Karpas-422 (cell line): ENCODE measurements at regions not wholly inside any gene's neighbourhood (a gene's known extent, or its start where the extent isn't known, plus 50 kb on each side); places are given as distances from the start of the nearest gene placed in this dataset.
A peak's percentile ranks its signal among the peaks of the same experiment; 100 is the strongest.
"Not testable (repeated sequence)": the region's sequence is repeated elsewhere in the genome, so short reads cannot be mapped to it uniquely, and the experiment has no call there.

ENCODE experiments used
- DNase-seq: peaks from one replicate; pipeline ENCODE4 v3.0.0-alpha.2; 2015
- H2AFZ ChIP-seq: fragments of 200-600 bp; sonication (generic); 2 replicates; pipeline ENCODE4 v1.6.1; 2014; ENCODE audit warnings: antibody characterized with exemption, low read length, mixed read lengths
- H3K27ac ChIP-seq: fragments of 200-600 bp; sonication (generic); 2 replicates; pipeline ENCODE4 v1.5.1; 2014; ENCODE audit warnings: mild to moderate bottlenecking, low read length, moderate library complexity
- H3K27me3 ChIP-seq: fragments of 200-600 bp; sonication (generic); 2 replicates; pipeline ENCODE4 v1.6.1; 2014; ENCODE audit warnings: low read length, mixed read lengths
- H3K36me3 ChIP-seq: fragments of 200-600 bp; sonication (generic); 2 replicates; pipeline ENCODE4 v1.6.1; 2014; ENCODE audit warnings: low read length, mixed read lengths; ENCODE audit not compliant: insufficient read depth
- H3K4me1 ChIP-seq: fragments of 200-600 bp; sonication (generic); 2 replicates; pipeline ENCODE4 v1.6.1; 2014; ENCODE audit warnings: mild to moderate bottlenecking, low read length, mixed read lengths
- H3K4me2 ChIP-seq: fragments of 200-600 bp; sonication (generic); 2 replicates; pipeline ENCODE4 v1.6.1; 2014; ENCODE audit warnings: low read length, low read depth, mild to moderate bottlenecking; ENCODE audit not compliant: poor library complexity, severe bottlenecking
- H3K4me3 ChIP-seq: fragments of 200-600 bp; sonication (generic); 2 replicates; pipeline ENCODE4 v1.5.1; 2014; ENCODE audit warnings: mild to moderate bottlenecking, antibody characterized with exemption, low read length, mixed read lengths
- H3K79me2 ChIP-seq: fragments of 200-600 bp; sonication (generic); 2 replicates; pipeline ENCODE4 v1.6.1; 2014; ENCODE audit warnings: mild to moderate bottlenecking, low read length, mixed read lengths
- H3K9ac ChIP-seq: fragments of 200-600 bp; sonication (generic); 2 replicates; pipeline ENCODE4 v1.6.0; 2014; ENCODE audit warnings: low read length
- H3K9me2 ChIP-seq: fragments of 200-600 bp; sonication (generic), shearing (Covaris generic); replicated peaks from 2 replicates; pipeline ENCODE4 v1.6.0; 2014; ENCODE audit warnings: mild to moderate bottlenecking, low read length, moderate library complexity; ENCODE audit not compliant: insufficient read depth
- H3K9me3 ChIP-seq: fragments of 300-700, 200-600 bp; sonication (generic); 2 replicates; pipeline ENCODE4 v1.6.1; 2014; ENCODE audit warnings: low read length, mixed read lengths
- H4K20me1 ChIP-seq: fragments of 200-600 bp; sonication (generic); 2 replicates; pipeline ENCODE4 v1.6.1; 2014; ENCODE audit warnings: mild to moderate bottlenecking, antibody characterized with exemption, low read length, low read depth; ENCODE audit not compliant: insufficient read depth

DNA sequence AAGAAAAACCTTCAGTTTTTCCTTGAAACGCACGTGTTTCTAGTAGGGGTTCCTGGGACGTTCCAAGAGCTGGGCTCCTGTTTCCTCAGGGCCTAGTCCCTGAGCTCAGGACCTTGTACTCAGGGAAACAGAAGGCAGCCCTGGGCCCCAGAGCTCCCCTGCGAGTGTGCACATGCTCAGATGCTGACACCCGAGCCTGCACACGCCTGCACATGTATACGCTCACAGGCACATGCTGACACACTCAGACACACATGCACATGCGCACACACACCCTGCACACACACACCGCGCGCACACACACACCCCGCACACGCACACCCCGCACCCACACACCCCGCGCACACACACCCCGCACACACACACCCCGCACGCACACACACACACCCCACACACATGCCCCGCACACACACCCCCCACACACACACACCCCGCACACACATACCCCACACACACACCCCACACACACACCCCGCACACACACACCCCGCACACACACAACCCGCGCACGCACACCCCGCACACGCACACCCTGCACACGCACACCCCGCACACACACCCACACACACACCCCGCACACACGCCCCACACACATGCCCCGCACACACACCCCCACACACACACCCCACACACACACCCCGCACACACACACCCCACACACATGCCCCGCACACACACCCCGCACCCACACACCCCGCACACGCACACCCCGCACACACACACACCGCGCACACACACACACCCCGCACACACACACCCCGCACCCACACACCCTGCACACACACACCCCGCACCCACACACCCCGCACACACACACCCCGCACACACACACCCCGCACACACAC, 52.2 kb downstream of the CALML3 start:
- H3K4me1 ChIP-seq = peaks cover 22% of the 10 kb centered on the region
- H3K79me2 ChIP-seq = no peaks in the 10 kb centered on the region
- no peak overlapping the region for H2AFZ ChIP-seq
- no peak overlapping the region for H3K9ac ChIP-seq
- H4K20me1 ChIP-seq = no peaks in the 10 kb centered on the region
- DNase-seq = no peak
- no peak overlapping the region for H3K4me3 ChIP-seq
- no peaks in the 10 kb centered on the region for H3K27me3 ChIP-seq
- H3K9me2 ChIP-seq = no peaks in the 10 kb centered on the region
- no peak overlapping the region for H3K27ac ChIP-seq
- no peaks in the 10 kb centered on the region for H3K36me3 ChIP-seq
- no peaks in the 10 kb centered on the region for H3K9me3 ChIP-seq
- H3K4me2 ChIP-seq = no peak overlapping the region

GRCh38 chr10:5580038-5580428, 55.3 kb downstream of the CALML3 start:
- H3K36me3 ChIP-seq, DNase-seq, H3K9me3 ChIP-seq, H2AFZ ChIP-seq, H4K20me1 ChIP-seq, H3K4me3 ChIP-seq, H3K27ac ChIP-seq, H3K4me2 ChIP-seq, H3K27me3 ChIP-seq, H3K79me2 ChIP-seq, H3K9ac ChIP-seq, H3K9me2 ChIP-seq: not testable (repeated sequence)
- H3K4me1 ChIP-seq = peaks cover 35% of the 10 kb centered on the region

GRCh38 chr10:5581670-5582566, 57.2 kb downstream of the CALML3 start:
- Histone ChIP-seq H3K27me3 (no peaks in the 10 kb centered on the region), H3K4me2 (peak overlapping the region; percentile 50), H3K9ac (peak overlapping the region; percentile 33; the same call in 1 of the 2 replicates), H3K27ac (peak overlapping the region; percentile 51; the same call in 1 of the 2 replicates), H4K20me1 (no peaks in the 10 kb centered on the region), H3K9me3 (no peaks in the 10 kb centered on the region), H3K4me3 (peak overlapping the region; percentile 26; the same call in 1 of the 2 replicates), H3K9me2 (no peaks in the 10 kb centered on the region), H3K79me2 (no peaks in the 10 kb centered on the region), H2AFZ (no peak overlapping the region), H3K4me1 (peaks cover 36% of the 10 kb centered on the region), H3K36me3 (no peaks in the 10 kb centered on the region)
- no peak for DNase-seq

GRCh38 chr10:5582736-5583135, 58.0 kb downstream of the CALML3 start:
- Histone ChIP-seq H3K4me1 (peaks cover 36% of the 10 kb centered on the region), H3K27ac (no peak overlapping the region), H3K36me3 (no peaks in the 10 kb centered on the region), H3K9me3 (no peaks in the 10 kb centered on the region), H3K79me2 (no peaks in the 10 kb centered on the region), H3K4me2 (no peak overlapping the region), H3K4me3 (no peak overlapping the region), H2AFZ (no peak overlapping the region), H4K20me1 (no peaks in the 10 kb centered on the region), H3K9ac (peak overlapping the region; percentile 33; the same call in 1 of the 2 replicates), H3K27me3 (no peaks in the 10 kb centered on the region), H3K9me2 (no peaks in the 10 kb centered on the region)
- DNase-seq = peak; percentile 50

DNA sequence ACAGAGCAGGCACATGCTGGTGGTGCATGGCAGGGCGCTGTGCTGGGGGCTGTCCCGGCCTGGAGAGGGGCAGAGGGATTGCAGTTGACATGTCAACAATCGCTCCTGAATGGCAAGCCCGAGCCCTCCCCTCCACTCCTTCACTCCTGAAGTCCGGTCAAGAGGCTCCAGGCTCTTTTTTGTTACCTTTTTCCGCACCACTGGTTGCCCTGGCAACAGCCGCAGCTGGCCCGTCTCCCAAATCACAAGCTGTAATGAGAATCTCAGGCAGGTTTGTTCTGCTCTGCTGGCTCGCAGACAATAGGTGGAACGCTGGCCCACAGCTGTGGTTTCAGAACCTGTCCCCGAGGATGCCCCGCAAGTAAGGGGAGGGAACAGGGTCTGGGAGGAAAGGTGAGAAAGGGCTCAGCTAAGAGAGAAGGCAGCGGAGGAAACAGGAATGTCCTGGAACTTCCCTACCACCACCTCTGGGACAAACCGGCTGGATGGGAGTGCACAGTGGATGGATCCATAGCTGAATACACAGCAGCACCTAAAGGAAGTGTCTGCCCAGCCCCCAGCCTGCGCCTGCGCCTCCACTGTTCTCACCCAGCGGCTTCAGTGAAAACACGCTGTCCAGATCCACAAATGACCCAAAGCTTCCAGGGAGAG, 58.9 kb downstream of the CALML3 start:
- no peak overlapping the region for H3K9ac ChIP-seq
- 0 out of 2 replicates have a peak overlapping the region, but pooled peaks have one; percentile 20 for H3K4me3 ChIP-seq
- H3K4me1 ChIP-seq = peaks cover 37% of the 10 kb centered on the region
- no peaks in the 10 kb centered on the region for H3K36me3 ChIP-seq
- H3K27ac ChIP-seq = no peak overlapping the region
- no peak overlapping the region for H2AFZ ChIP-seq
- H3K9me2 ChIP-seq = no peaks in the 10 kb centered on the region
- H3K79me2 ChIP-seq = no peaks in the 10 kb centered on the region
- no peaks in the 10 kb centered on the region for H3K9me3 ChIP-seq
- H3K27me3 ChIP-seq = no peaks in the 10 kb centered on the region
- DNase-seq = peak; percentile 58
- H3K4me2 ChIP-seq = peak overlapping the region; percentile 53
- H4K20me1 ChIP-seq = no peaks in the 10 kb centered on the region

DNA sequence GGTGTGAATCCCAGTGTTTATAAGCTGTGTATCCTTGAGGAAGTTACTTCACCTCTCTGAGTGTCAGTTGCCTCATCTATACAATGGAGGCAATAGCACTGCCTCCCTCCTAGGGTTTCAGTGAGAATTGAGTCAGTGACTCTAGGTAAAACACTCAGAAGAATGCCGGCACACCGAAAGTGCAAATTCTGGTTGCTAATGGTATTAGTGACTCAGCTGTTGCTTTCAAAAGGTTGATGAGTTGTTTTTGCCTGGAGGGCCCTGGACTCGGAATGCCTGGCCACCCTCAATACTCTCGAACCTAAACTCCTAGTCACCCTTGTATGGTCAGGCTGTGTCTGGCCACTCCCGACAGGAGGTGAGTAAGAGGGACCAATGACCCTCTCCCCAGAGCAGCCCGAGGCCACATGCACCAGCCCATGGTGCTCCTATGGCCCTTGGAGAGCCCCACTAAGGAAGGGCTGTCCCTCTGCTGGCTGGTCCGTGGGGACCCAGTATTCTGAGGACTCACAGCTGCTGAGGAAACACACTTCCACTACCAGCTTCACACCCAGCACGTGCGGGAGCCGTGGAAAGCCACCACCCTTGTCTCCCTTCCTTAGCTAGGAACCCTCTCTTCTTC, 60.2 kb downstream of the CALML3 start:
- Histone ChIP-seq H2AFZ (no peak overlapping the region), H3K79me2 (no peaks in the 10 kb centered on the region), H3K27me3 (no peaks in the 10 kb centered on the region), H4K20me1 (no peaks in the 10 kb centered on the region), H3K9ac (no peak overlapping the region), H3K4me1 (peaks cover 38% of the 10 kb centered on the region), H3K27ac (no peak overlapping the region), H3K9me2 (no peaks in the 10 kb centered on the region), H3K9me3 (no peaks in the 10 kb centered on the region), H3K36me3 (no peaks in the 10 kb centered on the region), H3K4me2 (no peak overlapping the region), H3K4me3 (no peak overlapping the region)
- no peak for DNase-seq

DNA sequence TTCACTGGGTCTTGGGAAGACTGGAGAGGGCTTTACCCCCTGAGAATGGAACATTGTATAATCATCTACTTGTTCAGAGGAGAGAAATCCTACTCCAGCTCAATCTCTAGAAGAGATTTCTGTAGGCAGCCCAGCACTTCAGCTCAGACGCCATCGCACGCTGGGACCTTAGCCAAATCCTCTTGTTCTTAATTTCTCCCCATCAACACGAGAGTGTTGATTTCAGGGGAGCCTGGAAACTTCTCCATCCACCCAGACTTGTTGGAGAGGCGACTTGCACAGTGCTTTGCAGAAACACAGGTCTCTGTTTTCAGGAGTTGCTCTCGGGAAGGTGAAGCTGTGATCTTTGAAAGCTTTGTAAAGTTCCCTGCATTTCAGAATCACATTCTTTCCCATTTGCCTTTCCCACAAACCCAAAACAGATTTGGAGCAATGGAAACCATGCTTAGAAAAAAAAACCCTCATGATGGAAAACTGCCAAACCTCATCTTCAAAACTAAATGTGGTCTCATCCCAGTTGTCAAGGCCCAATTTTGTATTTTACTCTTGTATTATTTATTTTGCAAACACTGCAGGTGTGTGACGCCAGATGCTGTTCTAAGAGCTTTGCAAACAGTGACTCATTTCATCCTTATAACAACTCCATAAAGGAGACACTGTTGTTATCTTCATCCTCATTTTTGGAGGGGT, 60.9 kb downstream of the CALML3 start:
- Histone ChIP-seq H3K9ac (no peak overlapping the region), H3K79me2 (no peaks in the 10 kb centered on the region), H3K27me3 (no peaks in the 10 kb centered on the region), H3K9me3 (no peaks in the 10 kb centered on the region), H3K9me2 (no peaks in the 10 kb centered on the region), H3K4me1 (peaks cover 38% of the 10 kb centered on the region), H2AFZ (no peak overlapping the region), H4K20me1 (no peaks in the 10 kb centered on the region), H3K4me2 (no peak overlapping the region), H3K36me3 (no peaks in the 10 kb centered on the region), H3K27ac (no peak overlapping the region), H3K4me3 (no peak overlapping the region)
- DNase-seq = no peak
